ENCODE measurements at regions not wholly inside any gene's neighbourhood (a gene's known extent, or its start where the extent isn't known, plus 50 kb on each side); places are given as distances from the start of the nearest gene placed in this dataset.

DNA sequence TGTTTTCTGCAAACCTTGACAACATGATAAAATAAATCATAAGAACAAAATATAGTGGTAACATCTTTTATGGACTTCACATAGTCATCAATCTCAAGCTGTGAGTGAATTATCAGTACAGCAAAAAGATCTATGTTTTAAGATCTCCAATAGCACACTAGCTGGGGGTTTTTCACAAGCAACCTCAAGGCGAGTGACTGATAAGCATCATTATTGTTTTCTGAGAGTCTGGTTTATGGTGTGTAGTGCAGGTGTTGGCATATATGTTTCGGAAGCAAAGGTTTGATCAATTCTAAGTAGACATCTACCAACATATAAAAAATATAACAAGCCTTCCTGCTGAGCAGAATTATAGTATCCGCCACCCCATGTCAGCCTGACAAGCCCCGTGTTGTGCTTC is 403.8 kb upstream of the MGMT start:
- TF ChIP-seq CTCF (IDR thresholded peaks at IDR 0.05; ENCODE audit: low read depth, low read length, poor library complexity, severe bottlenecking) (no peak), EZH2phosphoT487 (IDR thresholded peaks at IDR 0.05; ENCODE audit: borderline replicate concordance, low read length) (no peak)

Data from DOHH2 (cell line).